ENCODE measurements at regions not wholly inside any gene's neighbourhood (a gene's known extent, or its start where the extent isn't known, plus 50 kb on each side); places are given as distances from the start of the nearest gene placed in this dataset.

DNA sequence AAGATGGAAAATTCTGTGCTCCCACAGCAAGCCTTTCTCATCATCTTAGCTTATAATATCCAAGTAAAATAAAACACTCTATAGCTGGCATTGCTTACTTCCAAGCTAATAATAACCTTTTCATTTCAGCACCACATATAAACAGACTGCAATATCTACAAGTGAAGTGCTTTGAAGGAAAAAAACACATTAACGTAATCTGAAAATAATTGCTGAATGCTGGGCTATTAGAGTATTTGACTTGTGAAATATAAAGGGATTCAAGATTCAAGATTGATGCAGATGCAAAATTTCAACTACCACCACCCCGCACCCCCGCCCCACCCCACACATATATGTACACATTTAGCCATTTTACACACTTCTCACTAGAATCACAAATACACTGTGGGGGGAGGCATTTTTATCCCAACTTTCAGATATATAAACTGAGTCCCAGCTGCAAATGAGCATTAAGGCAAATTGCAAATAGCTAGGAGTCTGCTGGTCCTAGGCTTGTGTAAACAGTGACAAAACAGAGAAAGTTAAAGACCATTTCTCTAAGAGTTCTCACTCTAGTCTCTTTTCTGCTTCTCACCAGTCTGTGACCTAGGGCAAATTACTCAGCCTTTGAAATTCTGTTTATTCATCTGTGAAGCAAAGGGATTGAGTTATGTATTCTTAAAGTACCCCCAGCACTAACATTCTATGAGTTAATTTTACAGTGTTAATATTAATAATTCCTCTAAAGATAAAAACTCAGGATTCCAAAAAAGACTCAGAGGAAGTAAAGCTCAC is 489.4 kb downstream of the PRELID2 start:
- DNase-seq: no peak

DNA sequence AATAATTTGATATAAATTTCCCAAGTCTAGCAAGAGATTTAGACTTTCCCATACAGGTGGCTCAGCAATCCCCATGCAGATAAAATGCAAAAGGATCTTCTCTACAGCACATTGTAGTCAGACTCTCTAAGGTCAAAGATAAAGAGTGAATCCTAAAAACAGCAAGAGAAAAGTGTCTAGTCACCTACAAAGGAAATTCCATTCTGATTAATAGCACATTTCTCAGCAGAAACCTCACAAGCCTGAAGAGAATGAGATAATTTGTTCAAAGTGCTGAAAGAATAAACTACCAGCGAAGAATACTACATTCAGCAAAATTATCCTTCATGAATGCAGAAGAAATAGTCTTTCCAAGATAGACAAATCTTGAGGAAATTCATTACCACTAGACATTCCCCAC is 493.3 kb downstream of the PRELID2 start:
- no peak for DNase-seq

DNA sequence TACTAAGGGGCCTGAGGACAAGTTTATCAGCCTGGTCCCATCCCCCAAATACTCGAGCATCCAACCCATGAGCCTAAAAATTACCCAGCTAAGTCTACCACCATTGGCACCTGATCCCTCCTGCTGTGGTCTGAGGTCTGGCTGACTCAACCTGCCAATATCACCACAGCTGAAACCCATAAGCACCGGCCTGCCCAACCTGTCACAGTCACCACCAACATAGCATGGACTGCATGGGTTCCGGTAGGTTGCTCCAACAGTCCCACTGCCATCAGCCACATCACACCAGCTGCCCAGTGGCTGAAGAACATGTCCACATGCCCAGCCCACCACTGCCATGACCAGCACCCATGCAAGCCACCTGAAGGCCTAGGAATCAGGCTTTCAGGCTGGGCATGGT is 495.0 kb downstream of the PRELID2 start:
- DNase-seq: no peak

DNA sequence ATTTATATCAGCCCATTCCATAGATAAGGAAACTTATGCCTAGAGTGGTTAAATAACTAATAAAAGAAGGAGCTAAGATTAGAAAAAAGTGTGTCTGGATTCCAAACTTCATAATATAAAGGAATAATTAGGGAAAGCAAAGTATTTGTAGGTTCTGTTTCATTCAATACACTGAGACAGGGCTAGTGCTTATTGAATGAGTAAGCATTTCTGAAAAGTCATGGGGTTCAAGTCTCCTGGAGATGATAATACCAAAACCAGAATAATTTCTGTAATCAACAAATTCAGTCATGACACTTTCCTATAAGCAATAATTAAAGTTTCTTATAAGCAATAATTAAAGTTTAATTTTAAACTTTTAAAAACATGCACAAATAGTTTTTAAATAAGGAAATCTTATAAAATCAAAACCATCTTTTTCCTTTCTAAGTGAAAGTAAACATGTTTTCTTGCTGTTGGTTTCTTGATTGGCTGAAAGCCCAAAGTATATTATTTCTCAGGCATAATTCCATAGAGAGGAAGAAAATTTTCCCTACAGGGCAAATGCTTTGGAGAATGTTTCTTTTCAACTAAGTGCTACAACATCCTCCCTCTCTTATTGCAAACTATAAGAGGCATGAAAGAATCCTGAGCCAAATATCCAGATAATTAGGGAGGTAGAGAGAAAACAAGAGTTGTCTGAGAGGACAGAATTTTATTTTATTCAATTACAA is 510.2 kb downstream of the PRELID2 start:
- no peak for DNase-seq

DNA sequence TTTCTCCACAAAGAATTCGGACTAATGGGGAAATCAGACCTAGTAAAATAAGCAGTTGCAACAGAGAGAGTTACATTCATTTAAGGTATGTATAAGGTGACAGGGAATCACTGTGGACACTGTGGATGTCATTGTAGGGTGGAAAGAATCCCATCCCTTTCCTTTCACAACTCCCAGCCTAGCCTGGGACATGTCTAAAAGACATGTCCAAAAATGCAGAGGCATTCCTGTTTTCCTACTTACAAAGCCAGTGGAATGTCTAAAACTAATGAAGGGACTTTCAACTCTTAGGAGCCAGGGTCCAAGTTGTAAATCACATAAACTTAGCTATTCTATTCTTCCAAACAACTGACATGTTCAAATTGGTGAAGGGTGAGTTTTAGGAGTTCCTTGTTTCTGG is 511.0 kb downstream of the PRELID2 start:
- no peak for DNase-seq

DNA sequence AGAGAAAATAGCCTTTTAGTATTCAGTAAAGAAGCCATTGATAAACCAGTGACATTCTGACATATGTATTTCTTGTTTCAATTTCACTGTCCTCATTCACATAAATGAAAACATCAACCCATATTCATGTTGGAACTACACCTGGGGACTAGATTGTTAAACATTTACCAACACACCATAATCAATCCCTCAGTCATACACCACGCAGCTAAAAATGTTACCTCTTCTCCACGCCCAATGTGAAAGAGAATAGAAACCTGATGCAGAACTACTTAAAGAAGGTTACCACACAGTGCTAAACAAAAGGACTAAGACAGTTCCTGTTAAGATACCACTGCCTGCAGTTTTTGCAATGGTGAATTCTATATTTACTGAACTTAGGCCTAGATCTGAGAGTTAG is 518.9 kb downstream of the PRELID2 start:
- DNase-seq: no peak

DNA sequence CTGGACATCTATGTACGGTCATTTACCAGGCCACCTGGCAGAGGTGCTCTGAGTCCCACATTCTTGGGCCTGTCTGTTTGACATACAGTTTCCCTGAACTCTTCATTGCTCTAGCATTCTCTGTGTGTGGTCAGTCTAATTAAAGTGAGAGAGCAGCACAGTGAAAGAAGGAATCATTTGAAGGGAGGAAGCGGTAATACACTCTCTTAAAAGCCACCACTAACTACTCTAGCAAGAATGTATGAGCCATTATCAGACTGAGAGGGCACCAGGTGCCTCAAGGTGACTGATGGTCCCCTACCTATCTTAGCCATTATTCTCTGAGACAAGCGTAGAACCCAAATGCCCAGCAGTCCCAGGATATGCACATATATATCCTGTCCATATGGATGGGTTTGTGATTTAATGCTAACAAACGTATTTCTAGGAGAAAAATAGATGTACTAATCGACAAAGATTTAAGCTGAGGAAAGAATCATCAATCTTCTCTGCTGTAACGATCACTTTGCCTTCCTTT is 527.2 kb downstream of the PRELID2 start:
- DNase-seq: no peak

DNA sequence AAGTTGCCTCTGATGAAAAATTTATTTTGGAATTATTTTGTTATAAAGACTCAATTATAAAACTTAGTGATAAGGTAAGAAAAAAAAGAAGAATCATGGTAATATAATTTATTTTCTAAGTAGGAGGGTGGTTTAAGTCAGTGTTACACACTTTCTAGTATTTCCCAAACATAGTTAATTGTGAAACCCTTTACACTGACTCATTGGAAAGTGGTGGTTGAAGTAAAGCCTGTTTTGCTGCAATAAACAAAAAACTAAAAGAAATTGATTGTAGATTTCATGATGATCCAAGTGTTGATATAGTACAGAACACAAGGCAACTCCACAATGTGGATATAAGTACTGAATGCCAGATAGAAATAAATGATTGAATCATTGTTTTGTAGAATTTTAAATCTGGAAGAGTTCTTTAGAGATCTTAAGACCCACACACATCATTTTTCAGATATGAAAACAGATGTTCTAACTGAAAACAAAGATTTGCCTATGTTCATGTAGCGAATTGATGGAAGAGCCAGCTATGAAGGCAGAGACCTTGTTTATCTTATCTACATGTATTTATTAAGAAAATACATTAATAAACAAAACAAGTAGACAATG is 539.8 kb downstream of the PRELID2 start:
- no peak for DNase-seq

DNA sequence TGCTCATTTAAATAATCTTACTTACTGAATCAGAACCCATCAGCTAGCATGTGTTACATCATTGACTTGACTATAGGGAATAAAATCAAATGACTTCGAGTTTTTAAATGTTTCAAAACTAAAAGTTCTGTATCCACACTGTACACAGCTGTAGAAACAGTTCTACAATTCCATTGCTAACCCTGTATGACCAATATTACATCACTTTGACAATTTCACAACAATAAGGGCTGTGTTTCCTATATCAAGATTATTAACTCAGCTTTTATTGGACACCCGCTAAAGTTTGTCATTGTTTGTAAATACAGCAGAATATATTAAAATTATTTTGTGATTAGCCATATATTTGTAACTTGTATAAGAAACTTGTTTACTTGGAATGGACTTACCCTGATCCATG is 540.8 kb downstream of the PRELID2 start:
- no peak for DNase-seq

DNA sequence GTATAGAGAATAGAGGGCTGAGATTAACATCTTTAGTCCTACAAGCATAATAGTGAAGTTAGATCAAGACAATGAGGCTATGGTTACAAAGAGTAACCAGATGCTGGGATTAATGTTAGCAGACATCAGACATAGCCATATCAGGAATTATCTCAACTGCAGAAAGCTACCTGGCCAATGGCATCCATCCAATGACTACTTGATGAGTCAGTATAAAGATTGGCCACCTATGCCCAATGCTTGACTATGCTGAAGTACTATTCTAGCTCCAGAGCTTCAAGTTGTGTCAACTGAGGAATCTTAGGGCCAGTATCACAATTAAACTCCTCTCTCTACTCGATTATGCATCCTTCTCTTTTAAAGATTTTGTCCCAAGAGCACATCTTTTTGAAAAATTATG is 541.4 kb downstream of the PRELID2 start:
- no peak for DNase-seq

DNA sequence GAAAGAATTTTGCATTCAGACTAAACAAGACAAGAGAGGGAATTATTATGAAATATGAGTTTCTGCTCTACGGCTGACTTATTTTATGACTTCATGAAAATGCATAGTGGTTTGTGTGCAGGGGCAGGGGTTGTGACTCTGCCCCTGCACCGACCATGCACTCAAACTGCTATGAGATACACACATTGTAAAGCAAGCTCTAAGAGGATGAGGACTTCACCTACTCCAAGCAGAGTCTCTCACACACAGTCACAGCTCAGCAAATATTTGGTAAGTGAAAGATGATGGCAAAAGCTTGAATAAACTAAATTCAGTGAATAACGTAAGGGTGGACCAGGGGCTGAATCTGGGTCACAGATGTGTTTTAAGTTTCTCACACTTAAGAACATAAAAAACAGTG is 542.9 kb downstream of the PRELID2 start:
- DNase-seq: no peak

DNA sequence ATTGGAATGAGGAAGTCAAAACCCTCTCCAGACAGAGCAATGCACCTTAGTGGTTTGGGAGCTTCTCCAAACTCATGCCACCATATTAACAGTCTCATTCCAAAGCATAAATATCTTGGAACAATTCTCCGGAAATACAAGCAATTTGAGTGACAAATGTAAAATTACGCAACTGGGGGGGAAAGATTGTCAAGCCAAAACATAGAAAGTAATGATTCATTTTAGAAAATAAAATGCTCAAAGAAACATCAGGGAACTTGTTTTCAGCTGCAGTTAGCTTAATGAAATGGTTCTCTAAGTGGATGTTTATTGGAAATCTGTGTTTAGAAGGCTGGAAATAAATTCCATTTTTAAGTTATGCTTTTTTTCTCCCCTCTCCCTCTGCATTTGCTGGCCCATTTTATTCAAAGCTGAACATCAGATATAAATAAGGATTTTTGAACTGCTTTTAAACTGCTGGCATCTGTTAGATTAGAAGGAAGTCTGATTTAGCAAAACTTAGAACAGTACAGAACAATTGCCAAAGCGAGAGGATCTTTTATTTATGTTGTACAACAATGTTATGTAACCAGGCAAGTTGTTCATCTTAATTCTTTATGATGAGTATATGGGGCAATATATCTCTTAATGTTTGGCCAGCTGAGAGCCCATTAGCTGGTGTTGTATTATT is 551.9 kb downstream of the PRELID2 start:
- DNase-seq: no peak

DNA sequence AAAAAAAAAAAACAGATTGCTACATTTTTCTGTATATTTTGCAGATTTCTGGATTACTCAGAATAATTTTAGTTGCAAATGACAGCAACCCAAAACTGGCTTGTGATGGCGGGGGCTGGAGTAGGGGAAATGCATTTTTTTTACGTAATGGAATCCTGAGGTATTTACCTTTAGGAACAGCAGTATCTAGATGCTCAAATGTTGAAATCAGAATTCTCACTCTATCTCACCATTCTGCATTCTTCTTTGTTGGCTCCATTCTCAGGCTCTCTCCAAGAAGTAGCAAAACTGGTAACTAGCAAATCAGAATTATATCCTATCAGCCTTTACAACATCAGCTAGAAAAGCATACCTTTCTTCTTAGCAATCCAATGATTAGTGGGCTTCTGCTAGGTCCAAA is 554.3 kb downstream of the PRELID2 start:
- no peak for DNase-seq

DNA sequence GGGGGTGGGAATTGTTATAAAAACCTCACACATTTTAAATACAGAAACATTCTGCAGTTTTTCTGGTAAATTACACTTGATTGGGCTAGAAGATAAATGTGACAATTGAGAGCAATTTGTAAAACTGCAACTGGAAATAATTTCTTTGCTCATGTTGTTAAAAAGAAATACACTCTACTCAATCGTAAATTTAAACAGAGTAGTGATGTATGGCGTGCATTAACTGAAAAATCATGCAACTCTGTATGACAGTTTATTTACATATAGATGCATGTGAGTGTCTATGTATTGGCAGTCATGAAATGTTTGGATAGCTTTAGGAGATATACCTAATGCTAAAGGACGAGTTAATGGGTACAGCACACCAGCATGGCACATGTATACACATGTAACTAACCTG is 554.9 kb downstream of the PRELID2 start:
- DNase-seq: no peak

DNA sequence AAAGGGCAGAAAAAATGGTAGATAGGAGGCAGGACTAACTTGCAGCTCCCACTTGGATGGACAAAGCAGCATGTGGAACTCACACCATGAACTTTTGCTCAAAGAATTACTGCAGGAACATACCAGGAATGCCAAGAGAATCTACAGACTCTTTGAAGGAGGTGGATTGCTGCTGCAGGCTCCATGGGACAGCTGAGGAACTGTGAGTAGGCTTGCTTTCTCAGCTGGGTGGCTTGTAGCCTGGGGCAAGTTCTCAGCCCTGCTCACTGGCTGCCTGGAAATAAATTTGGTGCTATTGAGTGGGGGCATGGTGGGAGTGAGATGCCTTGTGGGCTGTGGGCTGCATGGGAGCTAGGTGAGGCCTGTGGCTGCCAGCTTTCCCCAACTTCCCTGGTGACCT is 574.5 kb downstream of the PRELID2 start:
- no peak for DNase-seq

DNA sequence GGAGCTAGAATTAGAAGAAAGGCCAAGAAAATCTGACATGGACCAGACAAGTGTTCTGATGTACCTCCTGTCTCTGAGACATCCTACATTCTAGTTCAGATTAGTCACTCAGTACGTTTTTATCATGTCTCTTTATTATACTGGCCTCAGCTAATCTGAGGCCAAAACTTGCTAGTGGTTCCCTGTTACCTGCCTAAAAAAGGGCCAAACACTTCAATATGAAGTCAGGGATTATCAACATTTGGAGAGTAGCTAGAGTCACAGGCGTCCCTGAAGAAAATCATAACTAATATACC is 587.4 kb downstream of the PRELID2 start:
- no peak for DNase-seq

DNA sequence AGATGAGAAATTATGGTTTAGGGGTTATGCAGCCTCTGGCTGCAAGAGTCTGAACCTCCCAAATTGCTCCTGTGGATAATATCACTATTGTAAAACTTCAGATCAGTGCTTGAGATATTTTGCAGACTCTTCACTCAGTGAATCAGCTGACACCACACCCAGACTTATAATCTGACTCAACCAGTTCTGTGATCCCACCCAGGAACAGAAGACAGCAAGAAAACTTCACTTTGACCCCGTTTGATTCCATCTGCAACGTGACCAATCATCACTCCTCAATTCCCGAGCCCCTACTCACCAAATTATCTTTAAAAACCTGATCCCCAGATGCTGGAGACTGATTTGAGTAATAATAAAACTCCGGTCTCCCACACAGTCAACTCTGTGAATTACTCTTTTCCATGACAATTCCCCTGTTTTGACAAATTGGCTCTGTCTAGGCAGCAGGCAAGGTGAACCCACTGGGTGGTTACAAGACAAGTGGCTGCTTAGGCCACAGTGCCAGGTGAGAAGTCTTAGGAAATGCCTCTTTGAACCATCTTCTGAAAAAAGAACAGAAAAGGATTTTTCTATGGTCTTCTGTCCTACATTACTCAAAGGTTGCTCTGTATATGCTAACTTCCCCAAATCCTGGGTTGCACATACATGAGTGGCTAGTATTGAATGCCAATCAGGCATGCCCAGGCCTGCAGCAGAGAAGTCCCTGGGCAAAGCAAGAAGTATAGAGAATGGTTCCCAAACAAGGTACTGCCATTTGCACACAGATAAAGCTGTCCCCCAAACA is 588.0 kb downstream of the PRELID2 start:
- DNase-seq: no peak

DNA sequence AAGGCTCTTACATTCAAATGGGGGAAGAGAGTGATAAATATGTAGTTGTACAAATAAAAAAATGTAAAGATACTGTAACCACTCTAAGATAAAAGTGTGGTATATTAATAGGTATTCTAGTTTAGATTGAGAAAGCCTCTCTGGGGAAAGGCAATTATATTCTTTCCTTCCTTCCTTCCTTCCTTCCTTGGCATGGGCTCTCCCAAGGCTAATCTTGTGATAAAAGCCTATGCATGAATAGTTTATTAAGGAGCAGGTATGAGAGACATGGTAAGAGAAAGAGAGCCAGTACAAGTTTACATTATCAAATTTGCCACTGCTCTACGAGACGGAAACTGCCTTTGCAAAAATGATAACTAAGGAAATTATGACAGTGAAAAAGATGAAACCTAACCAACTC is 588.8 kb downstream of the PRELID2 start:
- DNase-seq: no peak

DNA sequence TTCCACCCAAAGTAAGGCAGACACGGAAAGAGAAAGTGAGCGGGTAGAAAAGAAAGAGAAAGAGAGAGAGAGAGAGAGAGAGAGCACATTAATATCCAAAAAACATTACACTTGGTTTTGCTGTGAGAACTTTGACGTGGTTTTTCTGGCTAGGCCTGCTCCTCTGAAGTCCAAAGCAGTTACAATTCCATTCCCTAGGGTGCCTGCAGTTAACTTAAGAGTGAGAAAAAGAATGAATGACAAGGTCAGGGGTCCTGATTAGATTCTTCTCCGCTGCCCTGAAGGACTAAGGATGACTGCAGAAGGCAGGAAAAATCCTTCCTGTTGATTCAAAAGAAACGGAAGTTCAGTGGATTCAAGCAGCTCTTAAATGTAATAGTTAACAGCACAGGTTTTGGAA is 589.8 kb downstream of the PRELID2 start:
- no peak for DNase-seq

DNA sequence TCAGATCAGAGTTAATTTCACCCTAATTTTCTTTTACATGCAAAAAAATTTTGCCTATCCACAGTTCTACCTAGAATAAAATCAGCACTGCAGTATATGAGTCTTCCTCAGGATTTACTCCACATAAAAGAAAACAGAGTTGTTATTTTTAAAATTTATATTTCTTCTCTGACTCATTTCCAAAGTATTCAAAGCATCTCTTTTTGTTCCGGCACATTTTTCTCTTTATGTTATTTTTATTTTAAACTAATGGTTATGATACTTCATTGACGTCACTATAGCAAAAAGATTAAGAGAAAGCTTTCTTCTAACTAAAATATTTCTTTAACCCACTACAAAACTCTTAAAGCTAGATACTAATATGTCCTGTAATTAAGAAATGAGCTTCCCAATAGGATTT is 590.4 kb downstream of the PRELID2 start:
- DNase-seq: no peak

DNA sequence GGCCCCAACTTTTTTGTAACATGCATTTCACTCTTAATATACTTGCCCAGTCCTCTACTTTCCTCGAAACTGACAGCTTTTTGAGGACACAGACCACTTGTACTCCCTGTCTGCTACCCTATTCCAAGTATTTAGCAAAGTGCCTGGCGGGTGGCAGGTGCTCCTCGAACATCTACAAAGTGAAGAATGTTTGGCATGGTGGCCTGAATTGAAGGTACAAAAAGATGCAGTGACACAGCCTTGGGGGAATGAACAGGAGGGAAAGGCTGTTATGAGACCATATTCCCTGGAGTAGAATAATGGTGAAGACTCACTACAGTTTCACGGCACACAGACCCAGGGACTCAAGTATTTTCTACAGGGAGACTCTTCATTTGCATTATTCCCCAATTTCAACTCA is 590.9 kb downstream of the PRELID2 start:
- DNase-seq: no peak

DNA sequence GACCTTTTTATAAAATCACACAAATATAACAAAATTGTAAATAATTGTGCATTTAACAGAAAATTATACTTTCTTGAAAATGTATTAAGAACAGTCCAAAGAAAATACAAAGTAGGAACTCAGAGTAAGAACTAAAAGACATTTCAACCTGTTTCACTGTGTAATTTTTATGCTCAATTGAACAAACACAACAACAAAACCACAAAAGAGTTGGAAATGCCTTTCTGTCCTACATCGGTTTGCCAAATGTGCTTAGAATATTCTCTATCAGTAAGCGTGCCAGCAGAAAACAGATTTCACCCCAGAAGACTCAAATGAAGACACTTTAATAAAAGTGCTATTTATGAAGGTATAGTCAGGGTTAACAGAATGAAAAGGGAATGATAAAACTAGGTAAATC is 592.1 kb downstream of the PRELID2 start:
- DNase-seq: no peak

DNA sequence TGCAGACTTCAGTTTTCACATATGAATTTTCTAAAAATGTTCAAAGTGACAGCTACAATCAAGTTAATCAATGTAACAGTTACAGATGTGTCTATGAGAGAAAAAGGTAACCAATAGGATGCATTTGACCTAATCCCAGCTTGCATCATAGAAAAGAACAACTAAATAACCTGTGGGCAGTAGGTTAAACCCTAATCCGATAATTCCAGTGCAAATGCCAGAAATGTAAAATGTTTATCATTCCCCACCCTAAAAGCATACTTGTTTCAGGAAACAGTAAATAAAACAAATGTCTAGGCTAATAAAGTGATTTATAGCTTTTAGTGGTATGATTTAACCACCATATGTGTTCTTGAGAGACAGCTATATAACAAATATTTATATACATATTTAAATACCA is 592.6 kb downstream of the PRELID2 start:
- no peak for DNase-seq

Data from NCI-H774 (cell line).